LoVo (cell line): ENCODE measurements at regions not wholly inside any gene's neighbourhood (a gene's known extent, or its start where the extent isn't known, plus 50 kb on each side); places are given as distances from the start of the nearest gene placed in this dataset.

Experiments used
- DNase-seq: peaks from one replicate; pipeline ENCODE4 v3.0.0-alpha.2; 2016; ENCODE audit warnings: low spot score

GRCh38 chr4:186934244-186934643 lies 210.6 kb upstream of the FAT1 start:
- DNase-seq, result no peak

- DNase-seq, result peak; percentile 83
These were observed 211.3 kb upstream of the FAT1 start for GRCh38 chr4:186934841-186935443.

GRCh38 chr4:186935901-186936300 lies 212.2 kb upstream of the FAT1 start:
- no peak for DNase-seq

- DNase-seq, result peak; percentile 92
These were observed 213.1 kb upstream of the FAT1 start for GRCh38 chr4:186936496-186937375.

GRCh38 chr4:186939226-186939625 lies 215.6 kb upstream of the FAT1 start:
- no peak for DNase-seq

GRCh38 chr4:186939766-186940165 lies 216.1 kb upstream of the FAT1 start:
- peak; percentile 30 for DNase-seq

GRCh38 chr4:186940476-186940875 lies 216.8 kb upstream of the FAT1 start:
- no peak for DNase-seq

- peak; percentile 31 for DNase-seq
These were observed 219.2 kb upstream of the FAT1 start for GRCh38 chr4:186942758-186943377.

- peak; percentile 41 for DNase-seq
These were observed 219.8 kb upstream of the FAT1 start for GRCh38 chr4:186943411-186943810.

- peak; percentile 32 for DNase-seq
These were observed 222.5 kb upstream of the FAT1 start for GRCh38 chr4:186946136-186946535.

GRCh38 chr4:186946682-186947294 lies 223.1 kb upstream of the FAT1 start:
- peak; percentile 85 for DNase-seq

- DNase-seq, result no peak
These were observed 224.9 kb upstream of the FAT1 start for GRCh38 chr4:186948361-186949242.

- no peak for DNase-seq
These were observed 226.2 kb upstream of the FAT1 start for GRCh38 chr4:186949847-186950246.

GRCh38 chr4:186952709-186953108 lies 229.1 kb upstream of the FAT1 start:
- no peak for DNase-seq

- DNase-seq, result no peak
These were observed 230.1 kb upstream of the FAT1 start for GRCh38 chr4:186953599-186954260.

- no peak for DNase-seq
These were observed 230.9 kb upstream of the FAT1 start for GRCh38 chr4:186954509-186954908.

- DNase-seq, result no peak
These were observed 231.3 kb upstream of the FAT1 start for GRCh38 chr4:186954956-186955355.

GRCh38 chr4:186957952-186958555 lies 234.4 kb upstream of the FAT1 start:
- no peak for DNase-seq

- no peak for DNase-seq
These were observed 235.2 kb upstream of the FAT1 start for GRCh38 chr4:186958726-186959350.
